ENCODE measurements at regions not wholly inside any gene's neighbourhood (a gene's known extent, or its start where the extent isn't known, plus 50 kb on each side); places are given as distances from the start of the nearest gene placed in this dataset.
"Not testable (repeated sequence)": the region's sequence is repeated elsewhere in the genome, so short reads cannot be mapped to it uniquely, and the experiment has no call there.

GRCh38 chr5:60532796-60533195 is 167.2 kb downstream of the DEPDC1B start:
- TF ChIP-seq POLR2A (IDR thresholded peaks at IDR 0.05; ENCODE audit: low read length); GATA1 (IDR thresholded peaks at IDR 0.05; ENCODE audit: low read depth, low read length): not testable (repeated sequence)

Data from erythroblast (primary cell).